Adrenal gland (tissue), 5 donors: ENCODE measurements at regions not wholly inside any gene's neighbourhood (a gene's known extent, or its start where the extent isn't known, plus 50 kb on each side); places are given as distances from the start of the nearest gene placed in this dataset.

Experiments
- CTCF ChIP-seq, 6 experiments: fragments of 450-650 bp in 4 of 6; fragments of 200-600 bp in 2 of 6; sonication (generic) in 1 of 6; IDR thresholded peaks; 1 replicate in 5 of 6; 2 replicates in 1 of 6; pipeline versions ENCODE4 v1.5.1 to v1.8.0; 2016 to 2021; ENCODE audit warnings: antibody characterized with exemption in 6 of 6, mild to moderate bottlenecking in 2 of 6, moderate library complexity in 1 of 6
- POLR2A ChIP-seq, 2 donors: fragments of 450-650 bp; IDR thresholded peaks; one replicate each; pipeline ENCODE4 v1.6.1; 2017; ENCODE audit warnings: antibody characterized with exemption in 2 of 2, mild to moderate bottlenecking in 2 of 2, moderate library complexity in 1 of 2
- donor health status: DM: no; HTN: no; CAD: no.

DNA sequence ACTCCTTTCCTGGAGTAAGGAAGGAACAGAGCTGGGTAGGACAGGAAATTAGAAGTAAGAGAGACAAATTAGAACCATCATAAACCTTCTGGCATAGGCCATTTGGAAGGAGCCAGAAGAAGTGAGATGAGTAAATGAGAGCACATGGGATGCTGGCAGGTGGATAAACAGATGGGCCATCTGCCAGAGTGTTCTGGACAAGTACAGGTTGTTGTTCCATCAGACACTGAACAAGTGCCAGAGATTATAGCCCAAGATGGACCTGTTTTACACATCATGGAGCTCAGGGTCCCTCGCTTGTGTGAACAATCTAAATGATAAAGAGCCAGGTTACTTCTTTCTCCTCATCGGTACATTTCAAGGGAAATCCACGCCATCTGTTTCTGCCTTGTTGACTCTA, 200.3 kb downstream of the HHIPL2 start:
- TF ChIP-seq POLR2A (IDR thresholded peaks at IDR 0.05): no peak
- TF ChIP-seq CTCF (IDR thresholded peaks at IDR 0.05): no peak
